SK-N-SH treated with all-trans-retinoic acid at 6 μM for 48 hours (cell line): ENCODE measurements at regions not wholly inside any gene's neighbourhood (a gene's known extent, or its start where the extent isn't known, plus 50 kb on each side); places are given as distances from the start of the nearest gene placed in this dataset.

Source experiments
- ATAC-seq: fragments of 200-7000 bp; cut with Tn5 transposase; 3 replicates; pipeline ENCODE4 v1.9.1; 2020; ENCODE audit warnings: mild to moderate bottlenecking, moderate library complexity
- ARNTL ChIP-seq: fragments of 450-650 bp; formaldehyde crosslinking; IDR thresholded peaks from 2 replicates; pipeline ENCODE4 v1.5.0; 2020; ENCODE audit warnings: low read depth, mild to moderate bottlenecking, moderate library complexity, borderline replicate concordance
- BACH2 ChIP-seq: fragments of 250-450 bp; sonication (Bioruptor Pico); IDR thresholded peaks from 2 replicates; pipeline ENCODE4 v1.9.0; 2021; ENCODE audit warnings: mild to moderate bottlenecking, borderline replicate concordance
- CREB5 ChIP-seq: fragments of 250-450 bp; sonication (Bioruptor Pico); IDR thresholded peaks from 2 replicates; pipeline ENCODE4 v1.5.1; 2020; ENCODE audit warnings: low read depth, mild to moderate bottlenecking, moderate library complexity
- CSDC2 ChIP-seq: fragments of 250-450 bp; sonication (Bioruptor Pico); IDR thresholded peaks from 2 replicates; pipeline ENCODE4 v1.5.0; 2020; ENCODE audit warnings: mild to moderate bottlenecking, moderate library complexity
- CSRNP3 ChIP-seq: fragments of 250-450 bp; sonication (Bioruptor Pico); IDR thresholded peaks from 2 replicates; pipeline ENCODE4 v1.5.1; 2021; ENCODE audit warnings: mild to moderate bottlenecking, moderate library complexity
- ESRRG ChIP-seq: fragments of 250-450 bp; sonication (Bioruptor Pico); IDR thresholded peaks from 2 replicates; pipeline ENCODE4 v1.6.1; 2021; ENCODE audit warnings: mild to moderate bottlenecking
- GLIS3 ChIP-seq: fragments of 250-450 bp; sonication (Bioruptor Pico); IDR thresholded peaks from 2 replicates; pipeline ENCODE4 v1.5.0; 2020; ENCODE audit warnings: mild to moderate bottlenecking, moderate library complexity
- ISL1 ChIP-seq: fragments of 250-450 bp; sonication (Bioruptor Pico); IDR thresholded peaks from 2 replicates; pipeline ENCODE4 v2.1.2; 2022; ENCODE audit warnings: mild to moderate bottlenecking, moderate library complexity
- OSR1 ChIP-seq: fragments of 250-450 bp; sonication (Bioruptor Pico); IDR thresholded peaks from 2 replicates; pipeline ENCODE4 v1.8.0; 2022; ENCODE audit warnings: moderate library complexity, mild to moderate bottlenecking, inconsistent platforms
- PATZ1 ChIP-seq: fragments of 250-450 bp; sonication (Bioruptor Pico); IDR thresholded peaks from 2 replicates; pipeline ENCODE4 v1.8.0; 2020; ENCODE audit warnings: mild to moderate bottlenecking, moderate library complexity, borderline replicate concordance
- POU6F1 ChIP-seq: fragments of 250-450 bp; sonication (Bioruptor Pico); IDR thresholded peaks from 2 replicates; pipeline ENCODE4 v1.8.0; 2021; ENCODE audit warnings: low read depth, mild to moderate bottlenecking, moderate library complexity, borderline replicate concordance
- PPARA ChIP-seq: fragments of 250-450 bp; sonication (Bioruptor Pico); IDR thresholded peaks from 2 replicates; pipeline ENCODE4 v1.5.0; 2020; ENCODE audit warnings: mild to moderate bottlenecking, borderline replicate concordance
- RARB ChIP-seq: fragments of 250-450 bp; sonication (Bioruptor Pico); IDR thresholded peaks from 2 replicates; pipeline ENCODE4 v1.8.0; 2021; ENCODE audit warnings: mild to moderate bottlenecking, moderate library complexity
- SNAI2 ChIP-seq: fragments of 250-450 bp; sonication (Bioruptor Pico); IDR thresholded peaks from 2 replicates; pipeline ENCODE4 v1.5.0; 2020; ENCODE audit warnings: mild to moderate bottlenecking, moderate library complexity
- TCF4 ChIP-seq: fragments of 250-450 bp; sonication (Bioruptor Pico); IDR thresholded peaks from 2 replicates; pipeline ENCODE4 v1.8.0; 2021; ENCODE audit warnings: mild to moderate bottlenecking, moderate library complexity, borderline replicate concordance
- TOX ChIP-seq: fragments of 250-450 bp; sonication (Bioruptor Pico); IDR thresholded peaks from 2 replicates; pipeline ENCODE4 v1.8.0; 2021; ENCODE audit warnings: mild to moderate bottlenecking, moderate library complexity, borderline replicate concordance
- TSHZ2 ChIP-seq: fragments of 250-450 bp; sonication (Bioruptor Pico); IDR thresholded peaks from 2 replicates; pipeline ENCODE4 v1.5.0; 2020; ENCODE audit warnings: mild to moderate bottlenecking, moderate library complexity
- ZC3H10 ChIP-seq: fragments of 250-450 bp; sonication (Bioruptor Pico); IDR thresholded peaks from 2 replicates; pipeline ENCODE4 v1.5.1; 2021; ENCODE audit warnings: mild to moderate bottlenecking, moderate library complexity
- ZFP3 ChIP-seq: fragments of 250-450 bp; sonication (Bioruptor Pico); IDR thresholded peaks from 2 replicates; pipeline ENCODE4 v1.5.0; 2020; ENCODE audit warnings: mild to moderate bottlenecking, moderate library complexity
- ZFP30 ChIP-seq: fragments of 450-650 bp; formaldehyde crosslinking; IDR thresholded peaks from 2 replicates; pipeline ENCODE4 v1.5.0; 2022; ENCODE audit warnings: mild to moderate bottlenecking, moderate library complexity
- ZNF565 ChIP-seq: fragments of 450-650 bp; formaldehyde crosslinking; conservative IDR thresholded peaks from 2 replicates; pipeline ENCODE4 v1.5.0; 2020; ENCODE audit warnings: low read depth, mild to moderate bottlenecking, moderate library complexity
- ZNF70 ChIP-seq: fragments of 450-650 bp; formaldehyde crosslinking; IDR thresholded peaks from 2 replicates; pipeline ENCODE4 v1.5.0; 2020; ENCODE audit warnings: mild to moderate bottlenecking, moderate library complexity
- ZNF8 ChIP-seq: fragments of 450-650 bp; formaldehyde crosslinking; IDR thresholded peaks from 2 replicates; pipeline ENCODE4 v1.5.0; 2020; ENCODE audit warnings: mild to moderate bottlenecking, moderate library complexity

DNA sequence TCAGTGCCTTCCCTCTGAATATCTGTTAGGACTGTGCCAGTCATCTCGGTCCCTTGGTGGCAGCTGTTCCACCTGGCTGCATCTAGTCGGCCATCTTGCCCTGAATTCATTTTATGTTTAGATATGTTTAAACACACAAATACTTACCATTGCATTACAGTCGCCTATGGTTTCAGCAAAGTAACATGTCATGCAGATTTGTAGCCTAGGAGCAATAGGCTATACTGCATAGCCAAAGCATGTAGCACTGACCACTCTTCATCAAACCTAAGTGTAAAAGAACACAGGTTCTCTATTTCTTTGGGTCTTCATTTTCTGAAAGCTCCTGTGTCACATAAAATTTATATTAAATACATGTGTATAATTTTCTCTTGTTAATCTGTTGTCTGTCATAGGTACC lies 118.9 kb upstream of the THSD7A start:
- TF ChIP-seq CSRNP3 (no peak), SNAI2 (CRISPR knock-in tag) (no peak), ZNF70 (CRISPR knock-in tag) (no peak), ESRRG (CRISPR knock-in tag) (no peak), ZNF565 (no peak), PPARA (CRISPR knock-in tag) (no peak), CREB5 (CRISPR knock-in tag) (no peak), ISL1 (no peak), GLIS3 (no peak), POU6F1 (CRISPR knock-in tag) (no peak), BACH2 (CRISPR knock-in tag) (no peak), RARB (CRISPR knock-in tag) (no peak), ZFP30 (no peak), PATZ1 (CRISPR knock-in tag) (no peak), TOX (no peak), TSHZ2 (CRISPR knock-in tag) (no peak)
- ATAC-seq = no peak

DNA sequence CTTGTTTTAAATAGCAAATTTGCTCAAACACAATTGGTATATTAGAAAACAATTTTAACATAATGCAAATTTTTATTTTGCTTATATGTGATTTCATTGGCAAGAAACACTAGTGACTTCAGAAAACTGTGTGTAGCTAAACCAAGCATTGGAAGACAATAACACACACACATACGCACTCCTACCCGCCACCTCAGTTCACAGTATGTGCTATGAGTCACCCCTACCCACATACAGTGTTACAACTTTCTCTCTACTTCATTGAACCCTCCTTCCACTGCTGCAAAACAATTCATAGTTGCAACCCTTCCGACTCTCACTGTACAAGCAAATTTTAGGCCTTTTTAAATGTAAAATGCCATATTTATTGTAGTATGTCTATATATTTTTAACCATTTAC lies 119.9 kb upstream of the THSD7A start:
- no peak for TF ChIP-seq TCF4 (CRISPR knock-in tag)
- TF ChIP-seq SNAI2 (CRISPR knock-in tag) = no peak
- TF ChIP-seq GLIS3 = no peak
- no peak for TF ChIP-seq ZFP3 (CRISPR knock-in tag)
- TF ChIP-seq OSR1 (CRISPR knock-in tag) = no peak
- TF ChIP-seq ARNTL (CRISPR knock-in tag) = no peak
- no peak for TF ChIP-seq POU6F1 (CRISPR knock-in tag)
- no peak for TF ChIP-seq RARB (CRISPR knock-in tag)
- TF ChIP-seq ISL1 = no peak
- no peak for TF ChIP-seq ZC3H10 (CRISPR knock-in tag)
- TF ChIP-seq ZNF70 (CRISPR knock-in tag) = no peak
- no peak for TF ChIP-seq ESRRG (CRISPR knock-in tag)
- no peak for TF ChIP-seq ZNF565
- TF ChIP-seq CSRNP3 = no peak
- no peak for TF ChIP-seq ZNF8
- no peak for TF ChIP-seq CSDC2 (CRISPR knock-in tag)
- TF ChIP-seq BACH2 (CRISPR knock-in tag) = no peak
- no peak for TF ChIP-seq TOX
- ATAC-seq = no peak
